Activated CD4-positive, alpha-beta memory T cell treated with anti-CD3 and anti-CD28 coated beads, Interleukin-2, amount 10 ng/mL, durations not matched to agents 7 days and 5 days (primary cell): ENCODE measurements at regions not wholly inside any gene's neighbourhood (a gene's known extent, or its start where the extent isn't known, plus 50 kb on each side); places are given as distances from the start of the nearest gene placed in this dataset.
"Not testable (repeated sequence)": the region's sequence is repeated elsewhere in the genome, so short reads cannot be mapped to it uniquely, and the experiment has no call there.

Experiments
- CTCF ChIA-PET: fragments of 350-600 bp; sonication (Branson Sonifier 250); formaldehyde crosslinking; loops from one replicate; lab custom pipeline; 2021; ENCODE audit warnings: antibody characterized with exemption, inconsistent platforms; lab: Charles Lee
- POLR2A ChIA-PET: fragments of 350-600 bp; sonication (Branson Sonifier 250); formaldehyde crosslinking; loops from one replicate; lab custom pipeline; 2021; ENCODE audit warnings: antibody characterized with exemption; lab: Charles Lee
- DNase-seq: peaks from one replicate; pipeline ENCODE4 v3.0.0-alpha.2; 2020
- H3K27ac Mint-ChIP-seq: one replicate; pipeline ENCODE4 v1.8.0; 2021; ENCODE audit warnings: mild to moderate bottlenecking, mixed read lengths
- H3K27me3 Mint-ChIP-seq: one replicate; pipeline ENCODE4 v1.8.0; 2021; ENCODE audit warnings: mixed read lengths
- H3K36me3 Mint-ChIP-seq: one replicate; pipeline ENCODE4 v1.8.0; 2021; ENCODE audit warnings: low read depth, mixed read lengths
- H3K4me1 Mint-ChIP-seq: one replicate; pipeline ENCODE4 v1.8.0; 2021; ENCODE audit warnings: mixed read lengths
- H3K4me3 Mint-ChIP-seq: one replicate; pipeline ENCODE4 v1.8.0; 2021; ENCODE audit warnings: mild to moderate bottlenecking, mixed read lengths
- H3K9me3 Mint-ChIP-seq: one replicate; pipeline ENCODE4 v1.8.0; 2021; ENCODE audit warnings: mixed read lengths

- POLR2A ChIA-PET, H3K27ac Mint-ChIP-seq, H3K4me3 Mint-ChIP-seq, DNase-seq, CTCF ChIA-PET, H3K27me3 Mint-ChIP-seq: not testable (repeated sequence)
- H3K4me1 Mint-ChIP-seq = peaks cover 28% of the 10 kb centered on the region
- peaks cover 27% of the 10 kb centered on the region for H3K36me3 Mint-ChIP-seq
- H3K9me3 Mint-ChIP-seq = peaks cover 27% of the 10 kb centered on the region
Measured at GRCh38 chr12:46543378-46543795, 170.8 kb upstream of the SLC38A2 start.

- no peak overlapping the region for H3K4me3 Mint-ChIP-seq
- CTCF ChIA-PET = no interaction called here
- no peaks in the 10 kb centered on the region for H3K4me1 Mint-ChIP-seq
Measured at GRCh38 chr12:46538976-46539375, 166.4 kb upstream of the SLC38A2 start.

GRCh38 chr12:46537387-46537955 is 164.9 kb upstream of the SLC38A2 start:
- CTCF ChIA-PET = no interaction called here
- H3K27me3 Mint-ChIP-seq = peaks cover 3% of the 10 kb centered on the region
- no peaks in the 10 kb centered on the region for H3K4me1 Mint-ChIP-seq
- H3K36me3 Mint-ChIP-seq = peaks cover 10% of the 10 kb centered on the region
- POLR2A ChIA-PET = interaction anchor here (0.5 kb wide), 1 partner anchor 215 kb away, joined by 3 read pairs; no protein-coding TSS in a partner anchor
- H3K27ac Mint-ChIP-seq = no peak overlapping the region
- DNase-seq = no peak
- H3K4me3 Mint-ChIP-seq = no peak overlapping the region
- peaks cover 11% of the 10 kb centered on the region for H3K9me3 Mint-ChIP-seq

More at GRCh38 chr12:46538976-46539375, 166.4 kb upstream of the SLC38A2 start:
- no peak overlapping the region for H3K27ac Mint-ChIP-seq
- peaks cover 16% of the 10 kb centered on the region for H3K36me3 Mint-ChIP-seq
- peaks cover 3% of the 10 kb centered on the region for H3K27me3 Mint-ChIP-seq
- H3K9me3 Mint-ChIP-seq = peaks cover 20% of the 10 kb centered on the region
- DNase-seq = no peak
- POLR2A ChIA-PET = interaction anchor here (1.3 kb wide), 1 partner anchor 12 kb away, joined by 3 read pairs; no protein-coding TSS in a partner anchor

GRCh38 chr12:46536316-46536715 is 163.7 kb upstream of the SLC38A2 start:
- H3K27me3 Mint-ChIP-seq, POLR2A ChIA-PET, H3K4me3 Mint-ChIP-seq, H3K9me3 Mint-ChIP-seq, CTCF ChIA-PET, DNase-seq, H3K27ac Mint-ChIP-seq, H3K4me1 Mint-ChIP-seq: not testable (repeated sequence)
- H3K36me3 Mint-ChIP-seq = peaks cover 11% of the 10 kb centered on the region

- peaks cover 2% of the 10 kb centered on the region for H3K27me3 Mint-ChIP-seq
- H3K4me1 Mint-ChIP-seq = no peaks in the 10 kb centered on the region
- no peak overlapping the region for H3K4me3 Mint-ChIP-seq
- H3K36me3 Mint-ChIP-seq = peaks cover 8% of the 10 kb centered on the region
- no peak overlapping the region for H3K27ac Mint-ChIP-seq
- no peak for DNase-seq
- ChIA-PET POLR2A (no interaction called here), CTCF (no interaction called here)
- peaks cover 4% of the 10 kb centered on the region for H3K9me3 Mint-ChIP-seq
Measured at GRCh38 chr12:46535907-46536306, 163.3 kb upstream of the SLC38A2 start.

GRCh38 chr12:46535376-46535775 is 162.8 kb upstream of the SLC38A2 start:
- no peak for DNase-seq
- CTCF ChIA-PET = no interaction called here

GRCh38 chr12:46534327-46534840 is 161.8 kb upstream of the SLC38A2 start:
- CTCF ChIA-PET = no interaction called here
- Mint-ChIP-seq H3K4me1 (no peaks in the 10 kb centered on the region), H3K27me3 (peaks cover 2% of the 10 kb centered on the region), H3K36me3 (peaks cover 12% of the 10 kb centered on the region), H3K4me3 (no peak overlapping the region), H3K27ac (no peak overlapping the region), H3K9me3 (peaks cover 5% of the 10 kb centered on the region)
- POLR2A ChIA-PET = no interaction called here
- no peak for DNase-seq

More at GRCh38 chr12:46535376-46535775, 162.8 kb upstream of the SLC38A2 start:
- Mint-ChIP-seq H3K4me3 (no peak overlapping the region), H3K27me3 (peaks cover 2% of the 10 kb centered on the region), H3K27ac (no peak overlapping the region), H3K36me3 (peaks cover 8% of the 10 kb centered on the region), H3K4me1 (no peaks in the 10 kb centered on the region), H3K9me3 (peaks cover 4% of the 10 kb centered on the region)
- POLR2A ChIA-PET = no interaction called here

- no peak overlapping the region for H3K27ac Mint-ChIP-seq
- H3K36me3 Mint-ChIP-seq = peaks cover 16% of the 10 kb centered on the region
- CTCF ChIA-PET = no interaction called here
- no peak for DNase-seq
- no peaks in the 10 kb centered on the region for H3K4me1 Mint-ChIP-seq
- H3K9me3 Mint-ChIP-seq = peaks cover 9% of the 10 kb centered on the region
- H3K27me3 Mint-ChIP-seq = peaks cover 2% of the 10 kb centered on the region
- no peak overlapping the region for H3K4me3 Mint-ChIP-seq
- POLR2A ChIA-PET = no interaction called here
Measured at GRCh38 chr12:46533723-46534122, 161.2 kb upstream of the SLC38A2 start.

- CTCF ChIA-PET = no interaction called here
- POLR2A ChIA-PET = interaction anchor here (0.5 to 1.8 kb wide), 3 partner anchors 15 to 160 kb away, joined by 3 to 5 read pairs (median 4); no protein-coding TSS in a partner anchor
- Mint-ChIP-seq H3K4me3 (no peak overlapping the region), H3K27ac (no peak overlapping the region), H3K36me3 (peaks cover 28% of the 10 kb centered on the region), H3K4me1 (no peaks in the 10 kb centered on the region), H3K9me3 (peaks cover 12% of the 10 kb centered on the region), H3K27me3 (peaks cover 2% of the 10 kb centered on the region)
- DNase-seq = no peak
Measured at GRCh38 chr12:46531804-46532203, 159.2 kb upstream of the SLC38A2 start.

- DNase-seq = no peak
- Mint-ChIP-seq H3K9me3 (peaks cover 12% of the 10 kb centered on the region), H3K36me3 (peaks cover 34% of the 10 kb centered on the region), H3K27ac (no peak overlapping the region), H3K4me1 (no peaks in the 10 kb centered on the region), H3K27me3 (peaks cover 2% of the 10 kb centered on the region), H3K4me3 (no peak overlapping the region)
- ChIA-PET CTCF (no interaction called here), POLR2A (interaction anchor here (0.5 to 1.8 kb wide), 3 partner anchors 14 to 159 kb away, joined by 3 to 5 read pairs (median 4); no protein-coding TSS in a partner anchor)
Measured at GRCh38 chr12:46531059-46531785, 158.6 kb upstream of the SLC38A2 start.

- ChIA-PET POLR2A (no interaction called here), CTCF (no interaction called here)
- H3K9me3 Mint-ChIP-seq = peaks cover 15% of the 10 kb centered on the region
- peaks cover 39% of the 10 kb centered on the region for H3K36me3 Mint-ChIP-seq
- H3K4me1 Mint-ChIP-seq = no peaks in the 10 kb centered on the region
- no peak overlapping the region for H3K4me3 Mint-ChIP-seq
- peaks cover 2% of the 10 kb centered on the region for H3K27me3 Mint-ChIP-seq
- H3K27ac Mint-ChIP-seq = no peak overlapping the region
- DNase-seq = no peak
Measured at GRCh38 chr12:46530373-46531056, 157.9 kb upstream of the SLC38A2 start.

- H3K27me3 Mint-ChIP-seq = no peaks in the 10 kb centered on the region
Measured at GRCh38 chr12:46526233-46526632, 153.7 kb upstream of the SLC38A2 start.

More at GRCh38 chr12:46526233-46526632, 153.7 kb upstream of the SLC38A2 start:
- ChIA-PET CTCF (no interaction called here), POLR2A (interaction anchor here (0.8 kb wide), 1 partner anchor 11 kb away, joined by 3 read pairs; no protein-coding TSS in a partner anchor)
- DNase-seq = no peak
- no peak overlapping the region for H3K4me3 Mint-ChIP-seq
- H3K36me3 Mint-ChIP-seq = peaks cover 49% of the 10 kb centered on the region
- peaks cover 19% of the 10 kb centered on the region for H3K9me3 Mint-ChIP-seq
- H3K4me1 Mint-ChIP-seq = peaks cover 40% of the 10 kb centered on the region
- no peak overlapping the region for H3K27ac Mint-ChIP-seq
